HL-60 (cell line): ENCODE measurements at regions not wholly inside any gene's neighbourhood (a gene's known extent, or its start where the extent isn't known, plus 50 kb on each side); places are given as distances from the start of the nearest gene placed in this dataset.

Source experiments
- DNase-seq, 2 experiments: peaks; one replicate each; pipeline ENCODE4 v3.0.0-alpha.2; 2010 to 2020; ENCODE audit warnings: low read depth in 1 of 2, low spot score in 1 of 2
- H3K27ac ChIP-seq: fragments of 250-450 bp; sonication (Bioruptor Pico); replicated peaks from 2 replicates; pipeline ENCODE4 v1.5.1; 2020; ENCODE audit warnings: mild to moderate bottlenecking, moderate library complexity
- H3K27me3 ChIP-seq: fragments of 250-450 bp; sonication (Bioruptor Pico); 2 replicates; pipeline ENCODE4 v1.5.1; 2021; ENCODE audit warnings: mild to moderate bottlenecking, moderate library complexity; ENCODE audit not compliant: insufficient read depth, poor library complexity, severe bottlenecking
- H3K4me3 ChIP-seq: replicated peaks from 2 replicates; pipeline ENCODE4 v1.5.1; 2011; ENCODE audit warnings: mild to moderate bottlenecking, control low read depth, low read length; ENCODE audit not compliant: insufficient read depth
- CTCF ChIP-seq: IDR thresholded peaks from one replicate; pipeline ENCODE4 v1.5.1; 2011; ENCODE audit warnings: low read length, control low read depth, inconsistent platforms; ENCODE audit not compliant: insufficient read depth
- GABPA ChIP-seq: IDR thresholded peaks from 2 replicates; pipeline ENCODE4 v1.6.1; 2012; ENCODE audit warnings: low read depth
- POLR2AphosphoS5 ChIP-seq: IDR thresholded peaks from 2 replicates; pipeline ENCODE4 v1.6.1; 2012; ENCODE audit warnings: low read depth
- REST ChIP-seq: IDR thresholded peaks from 2 replicates; pipeline ENCODE4 v1.6.1; 2012; ENCODE audit warnings: low read depth; ENCODE audit not compliant: insufficient replicate concordance
- SPI1 ChIP-seq: IDR thresholded peaks from 2 replicates; pipeline ENCODE4 v1.6.1; 2012; ENCODE audit warnings: low read depth, mild to moderate bottlenecking, borderline replicate concordance

GRCh38 chr18:39796393-39796792 is 2158.6 kb upstream of the PIK3C3 start:
- Histone ChIP-seq H3K4me3 (no peak overlapping the region), H3K27me3 (no peaks in the 10 kb centered on the region), H3K27ac (no peak overlapping the region)
- TF ChIP-seq CTCF (no peak), SPI1 (no peak), REST (no peak), GABPA (no peak), POLR2AphosphoS5 (no peak)
- DNase-seq = no peak

- TF ChIP-seq SPI1 (no peak), REST (no peak), POLR2AphosphoS5 (no peak), GABPA (no peak), CTCF (no peak)
- no peak for DNase-seq
- Histone ChIP-seq H3K27me3 (no peaks in the 10 kb centered on the region), H3K4me3 (no peak overlapping the region), H3K27ac (no peak overlapping the region)
Observed at GRCh38 chr18:39795350-39795749, 2159.7 kb upstream of the PIK3C3 start.

GRCh38 chr18:39793609-39794008 is 2161.4 kb upstream of the PIK3C3 start:
- H3K27ac ChIP-seq = no peak overlapping the region
- no peaks in the 10 kb centered on the region for H3K27me3 ChIP-seq
- H3K4me3 ChIP-seq = no peak overlapping the region
- TF ChIP-seq GABPA = no peak
- TF ChIP-seq POLR2AphosphoS5 = no peak
- TF ChIP-seq SPI1 = no peak
- no peak for TF ChIP-seq CTCF
- no peak for TF ChIP-seq REST
- DNase-seq = no peak
